SK-N-SH (cell line): ENCODE measurements at regions not wholly inside any gene's neighbourhood (a gene's known extent, or its start where the extent isn't known, plus 50 kb on each side); places are given as distances from the start of the nearest gene placed in this dataset.

Experiments used
- CTCF ChIA-PET: fragments of 300-600, 350-600 bp; formaldehyde crosslinking; extraction: SDS; loops from one replicate; lab custom pipeline; 2021; lab: Yijun Ruan, JAX
- POLR2A ChIA-PET: fragments of 350-600 bp; sonication (Branson Sonifier 250); formaldehyde crosslinking; extraction: SDS; loops from one replicate; lab custom pipeline; 2020; ENCODE audit warnings: antibody characterized with exemption, inconsistent platforms; lab: Yijun Ruan, JAX
- DNase-seq: peaks from one replicate; pipeline ENCODE4 v3.0.0; 2012
- H2AFZ ChIP-seq: fragments of 200-600 bp; sonication (generic); 2 replicates; pipeline ENCODE4 v1.8.1; 2016; ENCODE audit warnings: antibody characterized with exemption, mild to moderate bottlenecking, low read depth
- H3F3A ChIP-seq: fragments of 200-600 bp; sonication (generic); replicated peaks from 2 replicates; pipeline ENCODE3; 2016; ENCODE audit warnings: antibody characterized with exemption, mild to moderate bottlenecking; ENCODE audit not compliant: insufficient read depth
- H3K27ac ChIP-seq, 2 experiments: fragments of 200-500 bp in 1 of 2; fragments of 200-600 bp in 1 of 2; sonication (Bioruptor generic) in 1 of 2; sonication (generic), shearing (Covaris generic) in 1 of 2; 2 replicates each; pipeline versions ENCODE4 v1.5.1 to v1.6.1; 2014 to 2016; ENCODE audit warnings: low read depth in 2 of 2, inconsistent platforms in 1 of 2, low read length in 1 of 2, mild to moderate bottlenecking in 1 of 2, mixed read lengths in 1 of 2
- H3K27me3 ChIP-seq: fragments of 200-600 bp; sonication (generic), shearing (Covaris generic); 2 replicates; pipeline ENCODE4 v1.6.1; 2016; ENCODE audit warnings: mixed run types; ENCODE audit not compliant: insufficient read depth
- H3K36me3 ChIP-seq, 2 experiments: fragments of 200-500 bp in 1 of 2; fragments of 200-600 bp in 1 of 2; sonication (Bioruptor generic) in 1 of 2; sonication (generic) in 1 of 2; replicated peaks in 1 of 2; 2 replicates each; pipeline versions ENCODE3 to v1.5.1; 2014 to 2016; ENCODE audit warnings: low read length in 1 of 2, mild to moderate bottlenecking in 1 of 2; ENCODE audit not compliant: insufficient read depth in 2 of 2, control insufficient read depth in 1 of 2
- H3K4me1 ChIP-seq, 2 experiments: fragments of 200-500 bp in 1 of 2; fragments of 200-600 bp in 1 of 2; sonication (Bioruptor generic) in 1 of 2; sonication (generic), shearing (Covaris generic) in 1 of 2; 2 replicates each; pipeline versions ENCODE4 v1.5.1 to v1.6.1; 2014 to 2016; ENCODE audit warnings: low read depth in 1 of 2, low read length in 1 of 2, mixed run types in 1 of 2; ENCODE audit not compliant: insufficient read depth in 2 of 2, control insufficient read depth in 1 of 2
- H3K4me2 ChIP-seq: fragments of 200-600 bp; sonication (generic), shearing (Covaris generic); 2 replicates; pipeline ENCODE4 v1.6.1; 2017; ENCODE audit warnings: mixed run types
- H3K4me3 ChIP-seq, 2 experiments: fragments of 200-500 bp in 1 of 2; fragments of 200-600 bp in 1 of 2; sonication (Bioruptor generic) in 1 of 2; sonication (generic), shearing (Covaris generic) in 1 of 2; 2 replicates each; pipeline versions ENCODE4 v1.5.1 to v1.8.1; 2014 to 2016; ENCODE audit warnings: low read depth in 2 of 2, inconsistent platforms in 1 of 2, low read length in 1 of 2, mild to moderate bottlenecking in 1 of 2, mixed read lengths in 1 of 2, moderate library complexity in 1 of 2
- H3K79me2 ChIP-seq: fragments of 200-600 bp; sonication (generic); 2 replicates; pipeline ENCODE4 v1.8.1; 2017; ENCODE audit warnings: mild to moderate bottlenecking; ENCODE audit not compliant: insufficient read depth
- H3K9ac ChIP-seq: fragments of 200-600 bp; sonication (generic); 2 replicates; pipeline ENCODE4 v1.6.1; 2017; ENCODE audit warnings: mixed run types
- H3K9me2 ChIP-seq: fragments of 200-600 bp; sonication (generic); 2 replicates; pipeline ENCODE4 v1.6.1; 2017; ENCODE audit warnings: mixed run types
- H3K9me3 ChIP-seq: fragments of 200-600 bp; sonication (generic); 2 replicates; pipeline ENCODE4 v1.6.1; 2017; ENCODE audit warnings: mixed run types, mild to moderate bottlenecking, moderate library complexity
- H4K20me1 ChIP-seq: fragments of 200-600 bp; sonication (generic); 2 replicates; pipeline ENCODE4 v1.6.1; 2017; ENCODE audit warnings: mild to moderate bottlenecking, mixed run types; ENCODE audit not compliant: insufficient read depth
- CHD2 ChIP-seq: fragments of 150-350 bp; IDR thresholded peaks from 2 replicates; pipeline ENCODE4 v1.6.1; 2018; ENCODE audit warnings: low read length; ENCODE audit not compliant: partially characterized antibody
- ELF1 ChIP-seq: IDR thresholded peaks from 2 replicates; pipeline ENCODE4 v1.4.0; 2012
- FOXM1 ChIP-seq: IDR thresholded peaks from 2 replicates; pipeline ENCODE4 v1.4.0; 2012; ENCODE audit warnings: low read depth, mild to moderate bottlenecking
- GATA2 ChIP-seq: sonication (generic); formaldehyde crosslinking; IDR thresholded peaks from 2 replicates; pipeline ENCODE4 v1.5.0; 2020; ENCODE audit warnings: mild to moderate bottlenecking, missing genetic modification reagents
- MAX ChIP-seq: IDR thresholded peaks from 2 replicates; pipeline ENCODE4 v1.4.0; 2012; ENCODE audit warnings: low read depth
- PBX3 ChIP-seq: IDR thresholded peaks from 2 replicates; pipeline ENCODE4; 2012
- RFX5 ChIP-seq: IDR thresholded peaks from 2 replicates; pipeline ENCODE4 v1.6.1; 2012; ENCODE audit warnings: mild to moderate bottlenecking, improper control_type of control experiment, low read length
- RXRA ChIP-seq: IDR thresholded peaks from 2 replicates; pipeline ENCODE4 v1.4.0; 2012; ENCODE audit warnings: low read depth, mild to moderate bottlenecking, borderline replicate concordance
- SMC3 ChIP-seq: IDR thresholded peaks from 2 replicates; pipeline ENCODE4 v1.6.1; 2012; ENCODE audit warnings: low read depth, low read length, improper control_type of control experiment
- TCF12 ChIP-seq: IDR thresholded peaks from 2 replicates; pipeline ENCODE4 v1.4.0; 2012
- USF2 ChIP-seq: fragments of 150-350 bp; IDR thresholded peaks from 2 replicates; pipeline ENCODE4 v1.6.1; 2017; ENCODE audit warnings: antibody characterized with exemption, low read length, low read depth, borderline replicate concordance
- WGBS: methylation state at CpG from one replicate; pipeline ENCODE4 v1.1.6; 2017; ENCODE audit warnings: low lambda C conversion rate; 5-methylcytosine and 5-hydroxymethylcytosine counted together
- TF ChIP-seq, protein P1 (sequence below): IDR thresholded peaks from 2 replicates; pipeline ENCODE4 v1.4.0; 2012; ENCODE audit warnings: low read depth, borderline replicate concordance

DNA sequence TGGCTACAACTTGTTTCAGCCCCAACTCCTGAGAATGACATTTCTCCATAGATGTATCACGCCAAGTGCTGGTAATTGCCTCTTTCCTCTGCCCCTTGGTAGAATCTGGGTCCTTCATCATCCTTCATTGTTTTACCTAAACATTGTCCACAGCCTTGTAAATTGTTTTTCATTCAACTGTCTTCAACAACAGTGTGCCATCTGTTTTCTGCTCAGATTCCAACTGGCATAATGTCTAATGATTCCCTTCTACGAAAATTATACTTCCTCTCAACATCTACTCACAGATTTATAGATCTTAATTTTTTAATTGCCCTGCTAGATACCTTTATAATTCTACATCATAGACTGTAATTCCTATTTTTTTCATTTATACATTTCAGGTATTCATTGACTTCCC lies 226.9 kb downstream of the TPRG1 start:
- DNase-seq = no peak
- Histone ChIP-seq H3K4me2 (no peak overlapping the region), H3K9me2 (no peaks in the 10 kb centered on the region), H3K27ac (no peak overlapping the region), H3K9ac (no peak overlapping the region), H2AFZ (no peak overlapping the region), H3K4me1 (no peaks in the 10 kb centered on the region), H4K20me1 (no peaks in the 10 kb centered on the region), H3K79me2 (no peaks in the 10 kb centered on the region), H3K36me3 (no peaks in the 10 kb centered on the region), H3K9me3 (no peaks in the 10 kb centered on the region), H3F3A (no peaks in the 10 kb centered on the region), H3K4me3 (no peak overlapping the region), H3K27me3 (no peaks in the 10 kb centered on the region)
- POLR2A ChIA-PET = no interaction called here
- CTCF ChIA-PET = no interaction called here
- 5% methylated on average over 2 of the region's 2 CpGs for WGBS
- TF ChIP-seq SMC3 (no peak), MAX (no peak), PBX3 (no peak), USF2 (no peak), RXRA (no peak)

- Histone ChIP-seq H3K27ac (no peak overlapping the region), H3K4me1 (no peaks in the 10 kb centered on the region), H3K4me3 (no peak overlapping the region), H3K79me2 (no peaks in the 10 kb centered on the region), H3F3A (no peaks in the 10 kb centered on the region), H3K9me3 (no peaks in the 10 kb centered on the region), H3K27me3 (no peaks in the 10 kb centered on the region), H3K4me2 (no peak overlapping the region), H3K9ac (no peak overlapping the region), H2AFZ (no peak overlapping the region), H3K36me3 (no peaks in the 10 kb centered on the region), H3K9me2 (no peaks in the 10 kb centered on the region), H4K20me1 (no peaks in the 10 kb centered on the region)
- DNase-seq = no peak
- CTCF ChIA-PET = no interaction called here
- TF ChIP-seq GATA2 (CRISPR knock-in tag) = no peak
- TF ChIP-seq ELF1 = no peak
- TF ChIP-seq TCF12 = no peak
- TF ChIP-seq, protein P1, sequence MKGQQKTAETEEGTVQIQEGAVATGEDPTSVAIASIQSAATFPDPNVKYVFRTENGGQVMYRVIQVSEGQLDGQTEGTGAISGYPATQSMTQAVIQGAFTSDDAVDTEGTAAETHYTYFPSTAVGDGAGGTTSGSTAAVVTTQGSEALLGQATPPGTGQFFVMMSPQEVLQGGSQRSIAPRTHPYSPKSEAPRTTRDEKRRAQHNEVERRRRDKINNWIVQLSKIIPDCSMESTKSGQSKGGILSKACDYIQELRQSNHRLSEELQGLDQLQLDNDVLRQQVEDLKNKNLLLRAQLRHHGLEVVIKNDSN = no peak
- no peak for TF ChIP-seq RFX5
- POLR2A ChIA-PET = no interaction called here
- WGBS = 12% methylated on average over 2 of the region's 2 CpGs
Measured at GRCh38 chr3:189401196-189401595, 229.4 kb downstream of the TPRG1 start.

DNA sequence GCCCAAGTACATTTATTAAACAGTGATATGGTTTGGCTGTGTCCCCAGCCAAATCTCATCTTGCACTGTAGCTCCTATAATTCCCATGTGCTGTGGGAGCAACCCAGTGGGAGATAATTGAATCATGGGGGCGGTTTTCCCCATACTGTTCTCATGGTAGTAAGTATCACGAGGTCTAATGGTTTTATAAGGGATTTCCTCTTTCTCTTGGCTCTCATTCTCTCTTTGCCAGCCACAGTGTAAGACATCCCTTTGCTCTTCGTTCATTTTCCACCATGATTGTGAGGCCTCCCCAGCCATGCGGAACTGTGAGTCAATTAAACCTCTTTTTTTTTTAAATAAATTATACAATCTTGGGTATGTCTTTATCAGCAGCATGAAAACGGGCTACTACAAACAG lies 228.0 kb upstream of the TP63 start:
- no peaks in the 10 kb centered on the region for H3K4me1 ChIP-seq
- H3K27me3 ChIP-seq = no peaks in the 10 kb centered on the region
- H3K36me3 ChIP-seq = no peaks in the 10 kb centered on the region
- H3K9me3 ChIP-seq = no peaks in the 10 kb centered on the region
- WGBS = 22% methylated on average over 5 of the region's 5 CpGs
- H3K9me2 ChIP-seq = no peaks in the 10 kb centered on the region
- H2AFZ ChIP-seq = no peak overlapping the region
- H3K9ac ChIP-seq = no peak overlapping the region
- CTCF ChIA-PET = no interaction called here
- no peaks in the 10 kb centered on the region for H3F3A ChIP-seq
- TF ChIP-seq FOXM1 (no peak), CHD2 (no peak), RXRA (no peak)
- H3K4me3 ChIP-seq = no peak overlapping the region
- H3K4me2 ChIP-seq = no peak overlapping the region
- H4K20me1 ChIP-seq = no peaks in the 10 kb centered on the region
- POLR2A ChIA-PET = no interaction called here
- DNase-seq = no peak
- no peak overlapping the region for H3K27ac ChIP-seq
- no peaks in the 10 kb centered on the region for H3K79me2 ChIP-seq
